ENCODE measurements at regions not wholly inside any gene's neighbourhood (a gene's known extent, or its start where the extent isn't known, plus 50 kb on each side); places are given as distances from the start of the nearest gene placed in this dataset.

DNA sequence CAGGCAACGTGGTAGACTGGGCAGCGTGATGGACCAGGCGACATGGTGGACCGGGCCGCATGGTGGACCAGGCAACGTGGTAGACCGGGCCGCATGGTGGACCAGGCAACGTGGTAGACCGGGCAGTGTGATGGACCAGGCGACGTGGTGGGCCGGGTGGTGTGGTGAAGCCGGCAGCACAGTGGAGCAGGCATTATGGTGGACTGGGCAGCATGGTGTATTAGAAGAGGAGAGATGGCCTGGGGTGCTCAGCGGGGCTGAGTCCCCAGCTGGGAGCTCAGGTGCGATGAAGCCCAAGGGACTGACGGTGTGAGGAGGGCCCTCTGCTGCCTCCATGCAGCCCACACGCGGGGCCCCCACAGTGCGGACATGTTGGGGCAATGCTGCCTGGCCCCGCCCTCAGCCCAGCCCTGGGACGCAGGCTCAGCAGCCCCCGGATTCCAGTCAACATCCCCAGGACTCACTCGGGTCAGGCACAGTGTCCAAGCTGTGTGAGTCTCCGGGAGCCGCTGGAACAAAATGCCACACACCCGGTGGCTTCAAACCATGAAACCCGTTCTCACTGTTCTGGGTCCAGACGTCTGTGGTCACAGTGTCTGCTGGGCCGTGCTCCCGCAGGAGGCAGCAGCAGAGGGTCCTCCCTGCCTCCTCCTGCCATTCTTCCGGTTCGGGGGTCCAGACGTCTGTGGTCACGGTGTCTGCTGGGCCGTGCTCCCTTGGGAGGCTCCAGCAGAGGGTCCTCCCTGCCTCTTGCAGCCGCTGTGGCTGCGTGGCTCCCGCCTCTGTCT lies 1084.9 kb downstream of the BRD1 start:
- no peak for ATAC-seq (ENCODE audit: low read depth)
- no peak overlapping the region for H2BK5ac ChIP-seq (ENCODE audit: low read depth, low read length, poor library complexity, severe bottlenecking)
- no peak overlapping the region for H4K5ac ChIP-seq (ENCODE audit: low read depth, low read length)
- H3K4me2 ChIP-seq (ENCODE audit: low read depth, low read length) = no peak overlapping the region
- H3K4ac ChIP-seq (ENCODE audit: low read depth, low read length) = no peak overlapping the region
- DNase-seq = no peak
- no peak overlapping the region for H3K18ac ChIP-seq (ENCODE audit: low read depth, low read length)
- H3K9me1 ChIP-seq (ENCODE audit: insufficient read depth, low read length) = no peaks in the 10 kb centered on the region
- no peaks in the 10 kb centered on the region for H3K27me3 ChIP-seq (ENCODE audit: control insufficient read depth, insufficient read depth, low read length)
- H4K8ac ChIP-seq (ENCODE audit: low read depth in 2 of 2, low read length in 2 of 2) = no peak overlapping the region
- no peak for TF ChIP-seq NFE2L2 (IDR thresholded peaks at IDR 0.05; ENCODE audit: low read depth, low read length)
- no peak for TF ChIP-seq CHD1 (IDR thresholded peaks at IDR 0.05; ENCODE audit: low read depth, low read length)
- TF ChIP-seq, protein P1, sequence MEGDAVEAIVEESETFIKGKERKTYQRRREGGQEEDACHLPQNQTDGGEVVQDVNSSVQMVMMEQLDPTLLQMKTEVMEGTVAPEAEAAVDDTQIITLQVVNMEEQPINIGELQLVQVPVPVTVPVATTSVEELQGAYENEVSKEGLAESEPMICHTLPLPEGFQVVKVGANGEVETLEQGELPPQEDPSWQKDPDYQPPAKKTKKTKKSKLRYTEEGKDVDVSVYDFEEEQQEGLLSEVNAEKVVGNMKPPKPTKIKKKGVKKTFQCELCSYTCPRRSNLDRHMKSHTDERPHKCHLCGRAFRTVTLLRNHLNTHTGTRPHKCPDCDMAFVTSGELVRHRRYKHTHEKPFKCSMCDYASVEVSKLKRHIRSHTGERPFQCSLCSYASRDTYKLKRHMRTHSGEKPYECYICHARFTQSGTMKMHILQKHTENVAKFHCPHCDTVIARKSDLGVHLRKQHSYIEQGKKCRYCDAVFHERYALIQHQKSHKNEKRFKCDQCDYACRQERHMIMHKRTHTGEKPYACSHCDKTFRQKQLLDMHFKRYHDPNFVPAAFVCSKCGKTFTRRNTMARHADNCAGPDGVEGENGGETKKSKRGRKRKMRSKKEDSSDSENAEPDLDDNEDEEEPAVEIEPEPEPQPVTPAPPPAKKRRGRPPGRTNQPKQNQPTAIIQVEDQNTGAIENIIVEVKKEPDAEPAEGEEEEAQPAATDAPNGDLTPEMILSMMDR (conservative IDR thresholded peaks at IDR 0.05; ENCODE audit: low read depth, low read length) = no peak
- TF ChIP-seq POLR2A (IDR thresholded peaks at IDR 0.05; ENCODE audit: low read depth, low read length) = no peak
- TF ChIP-seq, protein P2, sequence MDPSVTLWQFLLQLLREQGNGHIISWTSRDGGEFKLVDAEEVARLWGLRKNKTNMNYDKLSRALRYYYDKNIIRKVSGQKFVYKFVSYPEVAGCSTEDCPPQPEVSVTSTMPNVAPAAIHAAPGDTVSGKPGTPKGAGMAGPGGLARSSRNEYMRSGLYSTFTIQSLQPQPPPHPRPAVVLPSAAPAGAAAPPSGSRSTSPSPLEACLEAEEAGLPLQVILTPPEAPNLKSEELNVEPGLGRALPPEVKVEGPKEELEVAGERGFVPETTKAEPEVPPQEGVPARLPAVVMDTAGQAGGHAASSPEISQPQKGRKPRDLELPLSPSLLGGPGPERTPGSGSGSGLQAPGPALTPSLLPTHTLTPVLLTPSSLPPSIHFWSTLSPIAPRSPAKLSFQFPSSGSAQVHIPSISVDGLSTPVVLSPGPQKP (IDR thresholded peaks at IDR 0.05; ENCODE audit: borderline replicate concordance, low read depth, low read length) = no peak
- TF ChIP-seq, protein P3, sequence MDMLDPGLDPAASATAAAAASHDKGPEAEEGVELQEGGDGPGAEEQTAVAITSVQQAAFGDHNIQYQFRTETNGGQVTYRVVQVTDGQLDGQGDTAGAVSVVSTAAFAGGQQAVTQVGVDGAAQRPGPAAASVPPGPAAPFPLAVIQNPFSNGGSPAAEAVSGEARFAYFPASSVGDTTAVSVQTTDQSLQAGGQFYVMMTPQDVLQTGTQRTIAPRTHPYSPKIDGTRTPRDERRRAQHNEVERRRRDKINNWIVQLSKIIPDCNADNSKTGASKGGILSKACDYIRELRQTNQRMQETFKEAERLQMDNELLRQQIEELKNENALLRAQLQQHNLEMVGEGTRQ (IDR thresholded peaks at IDR 0.05; ENCODE audit: low read depth, low read length) = no peak
- no peak for TF ChIP-seq RFX5 (IDR thresholded peaks at IDR 0.05; ENCODE audit: low read depth, low read length)
- no peak for TF ChIP-seq RAD21 (IDR thresholded peaks at IDR 0.05; ENCODE audit: low read length)
- TF ChIP-seq MAZ (IDR thresholded peaks at IDR 0.05; ENCODE audit: borderline replicate concordance, low read depth, low read length) = no peak
- TF ChIP-seq RCOR1 (IDR thresholded peaks at IDR 0.05; ENCODE audit: insufficient replicate concordance, low read length) = no peak
- no peak for TF ChIP-seq MAFK (IDR thresholded peaks at IDR 0.05; ENCODE audit: low read depth, low read length)
- no peak for TF ChIP-seq BHLHE40 (IDR thresholded peaks at IDR 0.05; ENCODE audit: low read depth, low read length)
- no peak for TF ChIP-seq SMC3 (IDR thresholded peaks at IDR 0.05; ENCODE audit: low read depth, low read length)
- TF ChIP-seq MXI1 (IDR thresholded peaks at IDR 0.05; ENCODE audit: borderline replicate concordance, low read depth, low read length) = no peak
- no peak for TF ChIP-seq FOS (IDR thresholded peaks at IDR 0.05; ENCODE audit: low read depth, low read length)
- TF ChIP-seq CEBPB (IDR thresholded peaks at IDR 0.05; ENCODE audit: low read depth, low read length) = no peak
- 91% methylated on average over 14 of the region's 39 CpGs; no CpG with 5 or more reads in 1 of the 2 experiments for WGBS, 2 experiments (ENCODE audit: extremely low coverage in 2 of 2, insufficient read length in 1 of 2)
- no peaks in the 10 kb centered on the region for H3K36me3 ChIP-seq (ENCODE audit: control insufficient read depth, insufficient read depth, low read length)
- H3K9me3 ChIP-seq (ENCODE audit: control insufficient read depth, insufficient read depth, low read length) = peaks cover 77% of the 10 kb centered on the region
- H3K9ac ChIP-seq (ENCODE audit: low read depth, low read length) = no peak overlapping the region
- H4K91ac ChIP-seq (ENCODE audit: insufficient read depth, low read depth, low read length) = no peak overlapping the region
- no peak overlapping the region for H3K23ac ChIP-seq (ENCODE audit: low read depth, low read length)
- ChIA-PET CTCF (no interaction called here), POLR2A (ENCODE audit: unreplicated experiment) (no interaction called here)
- no peaks in the 10 kb centered on the region for H3K4me1 ChIP-seq (ENCODE audit: control insufficient read depth, insufficient read depth, low read length)
- H4K20me1 ChIP-seq (ENCODE audit: insufficient read depth, low read length) = no peaks in the 10 kb centered on the region
- H2BK120ac ChIP-seq (ENCODE audit: low read depth, low read length) = no peak overlapping the region
- intact Hi-C loops (cut with micrococcal nuclease) (no loop called here), in situ Hi-C loops (cut with MboI; ENCODE audit: low sequenced_read_pairs) (no loop called here), dilution Hi-C loops (cut with HindIII; ENCODE audit: low sequenced_read_pairs, unreplicated experiment) (no loop called here)
- no peak overlapping the region for H2AK5ac ChIP-seq (ENCODE audit: low read depth, low read length)
- H2AK9ac ChIP-seq (replicated peaks; ENCODE audit: low read depth, low read length, poor library complexity) = no peak overlapping the region
- H2AFZ ChIP-seq (replicated peaks; ENCODE audit: low read length, poor library complexity) = no peak overlapping the region
- H2BK15ac ChIP-seq (ENCODE audit: low read depth, low read length) = no peak overlapping the region
- no peak overlapping the region for H3K4me3 ChIP-seq (ENCODE audit: insufficient read depth, low read depth, low read length)
- H3K14ac ChIP-seq (replicated peaks; ENCODE audit: low read depth, low read length) = no peak overlapping the region
- H3K79me1 ChIP-seq (ENCODE audit: low read depth in 1 of 2, low read length in 2 of 2) = no peaks in the 10 kb centered on the region
- no peak overlapping the region for H3K27ac ChIP-seq (ENCODE audit: insufficient read depth, low read length)
- H3K56ac ChIP-seq (ENCODE audit: extremely low read depth, insufficient read depth, low read length) = no peak overlapping the region
- no peak overlapping the region for H2BK20ac ChIP-seq (ENCODE audit: low read depth, low read length)
- BruUV-seq (replicated peaks) = no TSS peak

Data from IMR-90 (cell line).